ENCODE measurements at regions not wholly inside any gene's neighbourhood (a gene's known extent, or its start where the extent isn't known, plus 50 kb on each side); places are given as distances from the start of the nearest gene placed in this dataset.

GRCh38 chr1:5242850-5243249 is 588.4 kb downstream of the AJAP1 start:
- no peaks in the 10 kb centered on the region for H3K9me3 ChIP-seq (ENCODE audit: control insufficient read depth, low read length)
- H3K4me3 ChIP-seq (ENCODE audit: extremely low read depth, insufficient read depth, low read length, poor library complexity, severe bottlenecking): no peak overlapping the region
- no peaks in the 10 kb centered on the region for H3K36me3 ChIP-seq (ENCODE audit: control insufficient read depth, insufficient read depth, low read length)
- no peaks in the 10 kb centered on the region for H3K4me1 ChIP-seq (ENCODE audit: control insufficient read depth, insufficient read depth, low read length, poor library complexity, severe bottlenecking)
- no peak overlapping the region for H3K27ac ChIP-seq (ENCODE audit: low read depth, low read length, severe bottlenecking)
- 58 to 69% methylated on average over 4 to 5 of the region's 5 CpGs for WGBS, 2 experiments (ENCODE audit: insufficient coverage in 2 of 2)

GRCh38 chr1:5239911-5240310 is 585.5 kb downstream of the AJAP1 start:
- Histone ChIP-seq H3K4me3 (ENCODE audit: extremely low read depth, insufficient read depth, low read length, poor library complexity, severe bottlenecking) (no peak overlapping the region), H3K9me3 (ENCODE audit: control insufficient read depth, low read length) (no peaks in the 10 kb centered on the region), H3K27ac (ENCODE audit: low read depth, low read length, severe bottlenecking) (no peak overlapping the region), H3K36me3 (ENCODE audit: control insufficient read depth, insufficient read depth, low read length) (no peaks in the 10 kb centered on the region), H3K4me1 (ENCODE audit: control insufficient read depth, insufficient read depth, low read length, poor library complexity, severe bottlenecking) (no peaks in the 10 kb centered on the region)
- 76 to 92% methylated on average over 5 of the region's 5 CpGs for WGBS, 2 experiments (ENCODE audit: insufficient coverage in 2 of 2)

DNA sequence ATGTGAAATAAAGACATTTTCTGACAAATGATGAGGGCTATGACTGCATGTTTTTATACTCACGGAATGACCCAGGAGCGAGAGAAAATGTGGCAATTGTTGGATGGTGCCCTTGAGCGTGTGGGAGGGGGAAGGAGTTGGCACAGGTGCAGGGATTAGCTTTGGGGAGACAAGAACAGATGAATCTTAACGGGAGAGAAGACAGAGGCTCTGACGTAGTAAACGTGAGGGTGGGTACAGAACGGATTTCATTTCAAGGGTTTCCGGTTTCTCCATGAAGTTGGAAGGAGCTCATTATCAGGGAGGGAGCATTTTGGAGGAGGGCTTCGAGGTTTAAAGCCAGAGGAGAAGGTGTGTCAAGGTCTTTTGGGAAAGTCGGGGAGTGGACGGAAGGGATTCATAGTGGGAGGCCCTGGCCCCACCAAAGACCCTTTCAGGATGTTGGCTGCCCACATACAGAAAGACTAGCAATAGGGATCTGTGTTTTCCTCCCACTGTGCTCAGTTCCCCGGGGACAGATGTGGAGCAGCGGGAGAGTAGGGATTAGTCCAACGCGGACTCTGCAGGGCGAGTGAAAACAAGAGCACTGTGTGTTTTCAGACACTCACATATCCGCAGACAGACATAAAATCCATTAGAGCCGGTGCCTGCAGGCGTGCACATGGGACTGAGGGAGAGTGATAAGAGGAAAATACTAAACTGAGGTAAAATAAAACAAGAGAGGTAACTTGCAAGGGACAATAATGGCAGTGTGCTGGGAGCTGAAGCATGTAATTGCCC is 584.1 kb downstream of the AJAP1 start:
- Histone ChIP-seq H3K27ac (ENCODE audit: low read depth, low read length, severe bottlenecking) (no peak overlapping the region), H3K4me1 (ENCODE audit: control insufficient read depth, insufficient read depth, low read length, poor library complexity, severe bottlenecking) (no peaks in the 10 kb centered on the region), H3K36me3 (ENCODE audit: control insufficient read depth, insufficient read depth, low read length) (no peaks in the 10 kb centered on the region), H3K4me3 (ENCODE audit: extremely low read depth, insufficient read depth, low read length, poor library complexity, severe bottlenecking) (no peak overlapping the region), H3K9me3 (ENCODE audit: control insufficient read depth, low read length) (no peaks in the 10 kb centered on the region)
- WGBS, 2 experiments (ENCODE audit: insufficient coverage in 2 of 2): 87 to 89% methylated on average over 17 of the region's 19 CpGs

DNA sequence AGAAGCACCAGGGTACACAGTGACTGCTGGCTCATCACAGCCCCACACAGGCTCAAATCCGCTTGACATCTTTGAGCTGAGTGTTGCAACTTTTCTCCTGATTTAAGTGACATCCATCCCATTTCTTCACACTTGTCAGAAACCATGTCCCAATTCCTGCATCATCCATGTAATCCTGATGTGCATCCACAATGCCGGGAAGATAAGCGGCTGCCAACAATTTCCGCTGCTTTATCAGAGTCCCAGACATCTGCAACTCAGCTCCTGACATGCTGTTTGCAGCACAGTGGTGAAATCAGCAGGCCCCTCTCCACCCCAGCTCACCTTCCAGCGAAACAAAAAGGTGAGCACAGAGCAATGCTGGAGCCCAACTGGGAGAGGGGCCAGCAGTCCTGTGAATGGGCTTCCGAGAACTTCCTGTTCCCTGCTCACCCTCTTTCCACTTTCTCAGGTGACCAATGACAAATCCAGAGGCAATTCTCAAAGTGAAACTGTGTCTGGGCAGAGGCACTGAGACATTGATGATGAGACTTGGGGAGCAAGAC is 581.0 kb downstream of the AJAP1 start:
- WGBS, 2 experiments (ENCODE audit: insufficient coverage in 2 of 2): 85 to 92% methylated on average over 4 to 6 of the region's 6 CpGs
- no peaks in the 10 kb centered on the region for H3K4me1 ChIP-seq (ENCODE audit: control insufficient read depth, insufficient read depth, low read length, poor library complexity, severe bottlenecking)
- H3K9me3 ChIP-seq (ENCODE audit: control insufficient read depth, low read length): no peaks in the 10 kb centered on the region
- H3K4me3 ChIP-seq (ENCODE audit: extremely low read depth, insufficient read depth, low read length, poor library complexity, severe bottlenecking): no peak overlapping the region
- no peaks in the 10 kb centered on the region for H3K36me3 ChIP-seq (ENCODE audit: control insufficient read depth, insufficient read depth, low read length)
- no peak overlapping the region for H3K27ac ChIP-seq (ENCODE audit: low read depth, low read length, severe bottlenecking)

GRCh38 chr1:5232537-5232936 is 578.1 kb downstream of the AJAP1 start:
- WGBS, 2 experiments (ENCODE audit: insufficient coverage in 2 of 2): 100% methylated on average over 1 of the region's 1 CpG; no CpG with 5 or more reads in 1 of the 2 experiments
- Histone ChIP-seq H3K27ac (ENCODE audit: low read depth, low read length, severe bottlenecking) (no peak overlapping the region), H3K4me3 (ENCODE audit: extremely low read depth, insufficient read depth, low read length, poor library complexity, severe bottlenecking) (no peak overlapping the region), H3K9me3 (ENCODE audit: control insufficient read depth, low read length) (no peaks in the 10 kb centered on the region), H3K4me1 (ENCODE audit: control insufficient read depth, insufficient read depth, low read length, poor library complexity, severe bottlenecking) (no peaks in the 10 kb centered on the region), H3K36me3 (ENCODE audit: control insufficient read depth, insufficient read depth, low read length) (no peaks in the 10 kb centered on the region)

DNA sequence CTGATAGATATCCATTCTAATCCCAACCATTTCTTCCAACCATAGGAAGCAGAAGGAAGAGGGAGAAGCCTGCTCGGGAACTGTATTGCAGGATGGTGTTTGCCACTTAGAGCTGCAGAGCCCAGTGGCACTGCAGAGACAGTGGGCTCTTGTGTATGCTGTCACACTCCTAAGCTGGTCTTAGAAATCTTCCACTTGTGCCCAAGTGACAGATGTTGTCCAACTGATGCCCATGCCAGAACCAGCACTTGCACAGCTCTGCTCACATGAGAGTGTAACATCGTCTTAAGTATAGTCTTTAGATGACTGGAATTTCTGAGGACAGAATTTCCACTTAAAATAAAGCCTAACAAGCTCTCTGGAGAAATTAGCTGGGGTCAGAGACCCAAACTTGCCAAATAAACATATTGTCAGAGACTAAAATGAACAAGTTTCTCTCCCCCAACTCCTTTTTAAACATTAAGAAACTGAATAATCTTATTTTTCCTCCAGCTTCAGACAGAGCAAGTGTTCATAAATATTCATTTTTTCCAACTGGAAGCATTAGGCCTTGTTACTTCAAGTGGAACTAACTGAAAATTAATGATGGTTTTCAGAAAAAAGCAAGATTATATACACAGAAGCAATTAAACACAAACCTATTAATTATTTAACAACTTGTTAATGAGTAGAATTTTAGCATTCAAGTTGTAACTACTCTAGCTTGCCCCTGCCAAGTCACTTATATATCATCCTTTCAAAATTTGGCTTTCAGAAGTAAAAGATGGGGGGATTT is 577.3 kb downstream of the AJAP1 start:
- Histone ChIP-seq H3K36me3 (ENCODE audit: control insufficient read depth, insufficient read depth, low read length) (no peaks in the 10 kb centered on the region), H3K4me1 (ENCODE audit: control insufficient read depth, insufficient read depth, low read length, poor library complexity, severe bottlenecking) (no peaks in the 10 kb centered on the region), H3K9me3 (ENCODE audit: control insufficient read depth, low read length) (no peaks in the 10 kb centered on the region), H3K27ac (ENCODE audit: low read depth, low read length, severe bottlenecking) (no peak overlapping the region), H3K4me3 (ENCODE audit: extremely low read depth, insufficient read depth, low read length, poor library complexity, severe bottlenecking) (no peak overlapping the region)
- WGBS, 2 experiments (ENCODE audit: insufficient coverage in 2 of 2): 80 to 100% methylated on average over 1 of the region's 2 CpGs

DNA sequence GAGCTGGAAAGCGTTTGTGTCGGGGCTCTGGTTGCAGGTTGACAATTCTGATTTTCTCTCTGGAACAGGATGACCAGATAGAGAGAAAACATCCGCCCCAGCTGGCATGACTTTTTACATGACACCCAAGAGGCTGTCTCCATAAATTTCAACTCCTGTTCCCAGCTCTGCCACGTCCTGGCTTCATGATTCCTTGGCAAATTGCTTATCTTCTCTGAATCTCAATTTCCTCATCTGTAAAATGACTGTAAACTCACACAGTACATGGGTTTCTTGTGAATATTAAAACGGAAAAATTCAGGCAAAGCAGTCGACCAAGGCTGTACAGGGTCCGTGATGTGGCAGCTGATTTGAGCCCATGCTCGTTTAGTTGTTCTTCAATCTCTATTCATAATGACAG is 572.7 kb downstream of the AJAP1 start:
- 91 to 95% methylated on average over 4 of the region's 8 CpGs for WGBS, 2 experiments (ENCODE audit: insufficient coverage in 2 of 2)

DNA sequence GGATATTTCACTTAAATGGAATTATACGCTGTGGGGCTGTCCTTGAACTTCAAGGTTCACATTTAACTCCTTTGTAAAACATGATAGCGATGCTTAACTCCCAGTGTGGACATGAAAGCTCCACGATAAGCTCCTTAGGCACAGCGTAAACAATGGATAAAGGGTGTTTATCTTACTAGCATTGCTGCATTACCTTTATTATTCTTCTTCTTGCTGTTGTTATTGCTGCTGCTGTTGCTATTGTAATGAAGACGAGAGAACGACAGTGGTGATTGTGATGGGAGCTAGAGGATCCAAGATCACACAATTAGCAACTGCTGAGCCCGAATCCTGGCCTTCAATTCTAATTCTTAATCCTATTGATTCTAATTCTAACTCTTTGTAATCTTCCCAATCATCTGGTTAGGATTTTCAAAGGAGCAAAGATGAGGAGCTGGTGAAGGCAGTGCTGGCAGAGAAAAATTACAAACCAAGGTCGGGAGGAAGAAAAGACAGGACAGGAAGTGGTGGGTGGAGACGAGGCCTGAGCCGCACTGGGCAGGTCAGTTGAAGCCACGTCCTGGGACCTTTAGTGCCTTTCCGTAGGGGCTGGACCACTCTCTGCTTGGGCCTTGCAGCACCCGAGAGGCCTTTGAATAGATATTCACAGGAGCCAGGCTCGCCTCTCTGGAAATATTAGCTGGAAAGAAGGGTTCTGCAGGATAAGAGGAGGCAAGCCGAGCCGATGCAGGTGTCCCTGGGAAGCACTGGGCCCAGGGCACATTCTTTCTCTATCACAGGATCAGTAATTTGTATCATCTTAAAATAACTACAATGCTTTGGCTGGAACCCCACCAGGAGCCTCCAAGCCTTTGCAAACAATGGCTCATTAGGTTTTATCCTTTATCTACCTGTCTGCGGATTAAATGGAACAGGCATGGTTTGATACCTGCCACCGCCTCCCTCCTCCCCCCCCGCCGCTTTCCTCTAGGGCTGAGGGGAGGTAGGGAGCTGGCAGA is 571.6 kb downstream of the AJAP1 start:
- Histone ChIP-seq H3K27ac (ENCODE audit: low read depth, low read length, severe bottlenecking) (no peak overlapping the region), H3K4me3 (ENCODE audit: extremely low read depth, insufficient read depth, low read length, poor library complexity, severe bottlenecking) (no peak overlapping the region)
- WGBS, 2 experiments (ENCODE audit: insufficient coverage in 2 of 2): 59 to 64% methylated on average over 9 to 11 of the region's 20 CpGs

More for the DNA sequence above, 572.7 kb downstream of the AJAP1 start:
- Histone ChIP-seq H3K9me3 (ENCODE audit: control insufficient read depth, low read length) (no peaks in the 10 kb centered on the region), H3K4me3 (ENCODE audit: extremely low read depth, insufficient read depth, low read length, poor library complexity, severe bottlenecking) (no peak overlapping the region), H3K36me3 (ENCODE audit: control insufficient read depth, insufficient read depth, low read length) (no peaks in the 10 kb centered on the region), H3K4me1 (ENCODE audit: control insufficient read depth, insufficient read depth, low read length, poor library complexity, severe bottlenecking) (no peaks in the 10 kb centered on the region), H3K27ac (ENCODE audit: low read depth, low read length, severe bottlenecking) (no peak overlapping the region)

DNA sequence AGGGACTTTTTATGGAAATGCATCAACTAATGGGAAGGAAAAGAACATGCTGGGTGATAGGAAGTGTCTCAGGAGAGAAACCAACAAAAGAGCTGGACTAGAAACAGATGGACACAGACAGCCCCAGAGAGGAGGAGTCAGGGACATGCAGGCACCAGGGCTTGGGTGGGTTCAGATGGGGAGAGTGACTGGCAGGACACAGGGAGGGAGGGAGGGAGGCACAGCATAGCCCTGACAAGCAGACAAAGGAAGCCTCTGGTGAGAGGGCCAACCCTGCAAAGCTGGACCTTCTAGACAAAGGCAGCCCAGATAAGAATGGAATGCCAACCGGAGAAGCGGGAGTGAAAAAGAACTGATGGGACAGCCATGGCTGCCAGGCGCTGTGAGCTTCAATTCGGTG is 568.8 kb downstream of the AJAP1 start:
- Histone ChIP-seq H3K27ac (ENCODE audit: low read depth, low read length, severe bottlenecking) (no peak overlapping the region), H3K36me3 (ENCODE audit: control insufficient read depth, insufficient read depth, low read length) (no peaks in the 10 kb centered on the region), H3K4me3 (ENCODE audit: extremely low read depth, insufficient read depth, low read length, poor library complexity, severe bottlenecking) (no peak overlapping the region), H3K4me1 (ENCODE audit: control insufficient read depth, insufficient read depth, low read length, poor library complexity, severe bottlenecking) (no peaks in the 10 kb centered on the region), H3K9me3 (ENCODE audit: control insufficient read depth, low read length) (no peaks in the 10 kb centered on the region)
- WGBS, 2 experiments (ENCODE audit: insufficient coverage in 2 of 2): 89 to 93% methylated on average over 4 of the region's 4 CpGs

More for the DNA sequence above, 571.6 kb downstream of the AJAP1 start:
- Histone ChIP-seq H3K4me1 (ENCODE audit: control insufficient read depth, insufficient read depth, low read length, poor library complexity, severe bottlenecking) (no peaks in the 10 kb centered on the region), H3K36me3 (ENCODE audit: control insufficient read depth, insufficient read depth, low read length) (no peaks in the 10 kb centered on the region), H3K9me3 (ENCODE audit: control insufficient read depth, low read length) (no peaks in the 10 kb centered on the region)

GRCh38 chr1:5222626-5223025 is 568.2 kb downstream of the AJAP1 start:
- WGBS, 2 experiments (ENCODE audit: insufficient coverage in 2 of 2): 88 to 90% methylated on average over 3 to 4 of the region's 4 CpGs
- H3K27ac ChIP-seq (ENCODE audit: low read depth, low read length, severe bottlenecking): no peak overlapping the region

More at GRCh38 chr1:5222626-5223025, 568.2 kb downstream of the AJAP1 start:
- no peak overlapping the region for H3K4me3 ChIP-seq (ENCODE audit: extremely low read depth, insufficient read depth, low read length, poor library complexity, severe bottlenecking)
- no peaks in the 10 kb centered on the region for H3K9me3 ChIP-seq (ENCODE audit: control insufficient read depth, low read length)
- no peaks in the 10 kb centered on the region for H3K36me3 ChIP-seq (ENCODE audit: control insufficient read depth, insufficient read depth, low read length)
- H3K4me1 ChIP-seq (ENCODE audit: control insufficient read depth, insufficient read depth, low read length, poor library complexity, severe bottlenecking): no peaks in the 10 kb centered on the region

All from mesodermal cell (in vitro differentiated cells).